ENCODE measurements at regions not wholly inside any gene's neighbourhood (a gene's known extent, or its start where the extent isn't known, plus 50 kb on each side); places are given as distances from the start of the nearest gene placed in this dataset.

DNA sequence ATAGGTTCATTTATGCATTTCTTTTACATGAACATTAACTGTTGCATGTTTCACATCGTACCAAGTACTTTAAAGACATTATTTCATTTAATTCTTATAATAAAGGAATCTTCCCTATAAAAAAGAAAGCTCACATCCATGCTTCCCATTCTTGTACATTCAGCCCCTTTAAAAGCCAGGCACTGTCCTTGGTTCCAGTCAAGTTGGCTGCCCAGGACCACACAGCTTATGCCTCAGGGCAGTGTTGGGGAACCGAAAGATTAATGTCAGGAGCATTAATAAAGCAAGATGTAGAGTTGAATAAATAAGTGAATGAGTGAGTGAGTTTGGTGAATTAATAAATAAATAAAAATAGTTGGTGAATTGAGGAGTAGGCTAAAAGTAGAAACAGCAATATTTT, 409.4 kb upstream of the DAB1 start:
- H3K9me3 ChIP-seq (ENCODE audit: low read depth) = no peaks in the 10 kb centered on the region
- no peak overlapping the region for H2AFZ ChIP-seq
- H3K9me2 ChIP-seq (replicated peaks; ENCODE audit: insufficient read depth) = no peaks in the 10 kb centered on the region
- TF ChIP-seq EZH2 (IDR thresholded peaks at IDR 0.05; ENCODE audit: borderline replicate concordance) (no peak), EZH2phosphoT487 (IDR thresholded peaks at IDR 0.05; ENCODE audit: low read depth, severe bottlenecking, unreplicated experiment) (no peak)
- TF ChIP-seq, protein P1, sequence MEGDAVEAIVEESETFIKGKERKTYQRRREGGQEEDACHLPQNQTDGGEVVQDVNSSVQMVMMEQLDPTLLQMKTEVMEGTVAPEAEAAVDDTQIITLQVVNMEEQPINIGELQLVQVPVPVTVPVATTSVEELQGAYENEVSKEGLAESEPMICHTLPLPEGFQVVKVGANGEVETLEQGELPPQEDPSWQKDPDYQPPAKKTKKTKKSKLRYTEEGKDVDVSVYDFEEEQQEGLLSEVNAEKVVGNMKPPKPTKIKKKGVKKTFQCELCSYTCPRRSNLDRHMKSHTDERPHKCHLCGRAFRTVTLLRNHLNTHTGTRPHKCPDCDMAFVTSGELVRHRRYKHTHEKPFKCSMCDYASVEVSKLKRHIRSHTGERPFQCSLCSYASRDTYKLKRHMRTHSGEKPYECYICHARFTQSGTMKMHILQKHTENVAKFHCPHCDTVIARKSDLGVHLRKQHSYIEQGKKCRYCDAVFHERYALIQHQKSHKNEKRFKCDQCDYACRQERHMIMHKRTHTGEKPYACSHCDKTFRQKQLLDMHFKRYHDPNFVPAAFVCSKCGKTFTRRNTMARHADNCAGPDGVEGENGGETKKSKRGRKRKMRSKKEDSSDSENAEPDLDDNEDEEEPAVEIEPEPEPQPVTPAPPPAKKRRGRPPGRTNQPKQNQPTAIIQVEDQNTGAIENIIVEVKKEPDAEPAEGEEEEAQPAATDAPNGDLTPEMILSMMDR (IDR thresholded peaks at IDR 0.05; ENCODE audit: poor library complexity) = no peak
- H3K4me3 ChIP-seq = no peak overlapping the region
- H3K79me2 ChIP-seq = no peaks in the 10 kb centered on the region
- no peaks in the 10 kb centered on the region for H3K36me3 ChIP-seq (replicated peaks; ENCODE audit: insufficient read depth, low read depth)
- WGBS (ENCODE audit: low lambda C conversion rate, missing lambda C conversion rate) = 90% methylated on average over 2 of the region's 2 CpGs
- H4K20me1 ChIP-seq (ENCODE audit: insufficient read depth, poor library complexity, severe bottlenecking) = no peaks in the 10 kb centered on the region
- no peaks in the 10 kb centered on the region for H3K4me1 ChIP-seq (ENCODE audit: insufficient read depth)
- no peak for DNase-seq (ENCODE audit: low spot score)
- no peak overlapping the region for H3K4me2 ChIP-seq
- no peak overlapping the region for H3K27ac ChIP-seq
- H3K27me3 ChIP-seq = no peaks in the 10 kb centered on the region

DNA sequence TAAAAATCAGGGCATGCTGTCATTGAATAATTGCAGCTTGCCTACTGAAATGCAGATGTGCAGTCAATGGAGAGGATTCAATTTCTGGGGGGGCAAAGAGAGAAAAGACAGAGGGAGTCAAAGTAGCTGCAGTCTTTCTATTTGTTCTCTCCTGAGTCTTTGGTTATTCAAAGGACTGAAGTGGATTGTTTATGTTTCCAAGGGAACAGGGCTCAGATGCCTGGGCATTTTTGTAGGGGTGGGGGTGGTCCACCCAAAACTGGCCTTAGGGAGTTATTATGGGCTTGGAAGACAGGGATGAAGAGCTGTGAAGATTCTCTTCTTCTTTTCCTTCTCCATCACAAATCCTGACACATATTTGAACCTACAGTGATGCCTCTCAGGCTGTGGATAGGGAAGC, 408.8 kb upstream of the DAB1 start:
- no peaks in the 10 kb centered on the region for H3K79me2 ChIP-seq
- H3K27ac ChIP-seq = no peak overlapping the region
- no peaks in the 10 kb centered on the region for H3K4me1 ChIP-seq (ENCODE audit: insufficient read depth)
- no peaks in the 10 kb centered on the region for H3K36me3 ChIP-seq (replicated peaks; ENCODE audit: insufficient read depth, low read depth)
- H3K4me3 ChIP-seq = no peak overlapping the region
- H3K27me3 ChIP-seq = no peaks in the 10 kb centered on the region
- H3K4me2 ChIP-seq = no peak overlapping the region
- no peaks in the 10 kb centered on the region for H3K9me2 ChIP-seq (replicated peaks; ENCODE audit: insufficient read depth)
- no peak for DNase-seq (ENCODE audit: low spot score)
- no peaks in the 10 kb centered on the region for H4K20me1 ChIP-seq (ENCODE audit: insufficient read depth, poor library complexity, severe bottlenecking)
- no peak overlapping the region for H2AFZ ChIP-seq
- H3K9me3 ChIP-seq (ENCODE audit: low read depth) = no peaks in the 10 kb centered on the region
- TF ChIP-seq EZH2 (IDR thresholded peaks at IDR 0.05; ENCODE audit: borderline replicate concordance) = no peak
- TF ChIP-seq, protein P1 (IDR thresholded peaks at IDR 0.05; ENCODE audit: poor library complexity) = no peak
- TF ChIP-seq EZH2phosphoT487 (IDR thresholded peaks at IDR 0.05; ENCODE audit: low read depth, severe bottlenecking, unreplicated experiment) = no peak

DNA sequence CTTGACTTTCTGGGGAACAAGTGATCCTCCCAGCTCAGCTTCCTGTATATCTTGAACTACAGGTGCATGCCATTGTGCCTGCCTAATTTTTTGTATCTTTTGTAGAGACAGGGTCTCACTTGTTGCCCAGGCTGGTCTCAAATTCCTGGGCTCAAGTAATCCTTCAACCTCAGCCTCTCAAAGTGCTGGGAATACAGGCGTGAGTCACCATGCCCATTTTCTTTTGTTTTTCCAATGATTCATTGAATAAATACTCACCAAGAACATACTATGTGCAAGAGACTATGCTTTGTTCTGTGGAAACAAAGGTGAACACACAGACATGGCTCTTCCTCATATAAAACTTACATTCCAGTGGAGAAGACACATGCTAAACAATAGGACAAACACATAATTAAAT, 407.8 kb upstream of the DAB1 start:
- 61% methylated on average over 1 of the region's 1 CpG for WGBS (ENCODE audit: low lambda C conversion rate, missing lambda C conversion rate)
- Histone ChIP-seq H3K27ac (no peak overlapping the region), H3K79me2 (no peaks in the 10 kb centered on the region), H3K27me3 (peaks cover 2% of the 10 kb centered on the region), H3K4me1 (ENCODE audit: insufficient read depth) (no peaks in the 10 kb centered on the region), H3K36me3 (replicated peaks; ENCODE audit: insufficient read depth, low read depth) (no peaks in the 10 kb centered on the region), H3K9me2 (replicated peaks; ENCODE audit: insufficient read depth) (no peaks in the 10 kb centered on the region), H3K4me3 (no peak overlapping the region), H3K9me3 (ENCODE audit: low read depth) (no peaks in the 10 kb centered on the region), H4K20me1 (ENCODE audit: insufficient read depth, poor library complexity, severe bottlenecking) (no peaks in the 10 kb centered on the region), H2AFZ (no peak overlapping the region), H3K4me2 (no peak overlapping the region)
- no peak for DNase-seq (ENCODE audit: low spot score)
- TF ChIP-seq EZH2phosphoT487 (IDR thresholded peaks at IDR 0.05; ENCODE audit: low read depth, severe bottlenecking, unreplicated experiment) = no peak
- TF ChIP-seq, protein P1 (IDR thresholded peaks at IDR 0.05; ENCODE audit: poor library complexity) = no peak
- no peak for TF ChIP-seq EZH2 (IDR thresholded peaks at IDR 0.05; ENCODE audit: borderline replicate concordance)

DNA sequence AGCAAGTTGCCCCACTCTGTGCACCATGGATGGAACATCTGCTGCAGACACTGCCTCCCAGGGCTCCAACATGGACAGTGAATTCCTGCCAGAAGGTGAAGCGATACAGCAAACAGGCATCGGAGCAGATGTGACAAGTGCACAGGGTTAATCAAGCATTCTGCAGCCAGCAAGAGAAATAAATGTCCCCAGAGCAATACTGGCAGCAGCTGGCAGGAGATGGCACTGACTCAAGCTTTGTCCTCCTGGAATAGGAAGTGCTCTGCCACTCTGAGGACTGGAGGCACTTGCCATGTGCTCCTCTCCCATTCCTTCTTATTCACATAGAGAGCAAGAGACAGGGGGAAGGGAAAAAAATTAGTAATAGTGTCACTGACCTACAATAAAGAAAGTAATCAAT, 402.7 kb upstream of the DAB1 start:
- H3K4me1 ChIP-seq (ENCODE audit: insufficient read depth) = no peaks in the 10 kb centered on the region
- H3K36me3 ChIP-seq (replicated peaks; ENCODE audit: insufficient read depth, low read depth) = no peaks in the 10 kb centered on the region
- H3K4me3 ChIP-seq = no peak overlapping the region
- H3K4me2 ChIP-seq = no peak overlapping the region
- no peak overlapping the region for H2AFZ ChIP-seq
- TF ChIP-seq EZH2 (IDR thresholded peaks at IDR 0.05; ENCODE audit: borderline replicate concordance) (no peak), EZH2phosphoT487 (IDR thresholded peaks at IDR 0.05; ENCODE audit: low read depth, severe bottlenecking, unreplicated experiment) (no peak)
- TF ChIP-seq, protein P1 (IDR thresholded peaks at IDR 0.05; ENCODE audit: poor library complexity) = no peak
- no peak overlapping the region for H3K27ac ChIP-seq
- H3K9me2 ChIP-seq (replicated peaks; ENCODE audit: insufficient read depth) = no peaks in the 10 kb centered on the region
- H3K27me3 ChIP-seq = peaks cover 5% of the 10 kb centered on the region
- 89% methylated on average over 2 of the region's 2 CpGs for whole genome bisulfite sequencing (ENCODE audit: low lambda C conversion rate, missing lambda C conversion rate)
- DNase-seq (ENCODE audit: low spot score) = no peak
- no peaks in the 10 kb centered on the region for H3K79me2 ChIP-seq
- no peaks in the 10 kb centered on the region for H3K9me3 ChIP-seq (ENCODE audit: low read depth)
- H4K20me1 ChIP-seq (ENCODE audit: insufficient read depth, poor library complexity, severe bottlenecking) = no peaks in the 10 kb centered on the region
